ENCODE measurements at regions not wholly inside any gene's neighbourhood (a gene's known extent, or its start where the extent isn't known, plus 50 kb on each side); places are given as distances from the start of the nearest gene placed in this dataset.

GRCh38 chr9:551986-552929, 289.2 kb upstream of the DMRT1 start:
- DNase-seq (ENCODE audit: low read depth in 2 of 2): no peak

- no peak for DNase-seq (ENCODE audit: low read depth in 2 of 2)
Observed at GRCh38 chr9:555493-555892, 286.0 kb upstream of the DMRT1 start.

GRCh38 chr9:556199-556598, 285.3 kb upstream of the DMRT1 start:
- DNase-seq (ENCODE audit: low read depth in 2 of 2): no peak

GRCh38 chr9:556675-557074, 284.8 kb upstream of the DMRT1 start:
- no peak for DNase-seq (ENCODE audit: low read depth in 2 of 2)

DNA sequence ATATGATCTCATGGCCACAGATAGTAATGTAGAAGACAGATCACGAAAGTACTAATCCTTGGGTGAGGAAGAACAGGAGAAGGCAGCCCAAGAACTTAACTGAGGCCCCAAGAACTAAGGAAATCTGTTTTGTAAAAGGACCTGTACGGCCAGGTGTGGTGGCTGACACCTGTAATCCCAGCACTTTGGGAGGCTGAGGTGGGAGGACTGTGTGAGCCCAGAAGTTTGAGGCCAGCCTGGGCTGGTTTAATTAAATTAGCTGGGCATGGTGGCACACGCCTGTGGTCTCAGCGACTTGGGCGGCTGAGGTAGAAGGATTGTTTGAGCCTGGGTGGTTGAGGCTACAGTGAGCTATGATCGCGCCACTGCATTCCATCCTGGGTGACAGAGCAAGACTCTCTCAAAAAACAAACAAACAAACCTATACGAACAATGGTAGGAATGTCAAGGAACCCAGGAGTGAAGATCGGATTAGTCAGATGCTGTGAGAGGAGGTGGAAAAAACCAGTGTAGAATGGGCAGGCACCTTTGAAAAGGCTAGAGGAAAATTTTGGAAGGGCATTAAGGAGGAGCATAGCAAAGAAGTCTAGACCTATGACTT, 283.8 kb upstream of the DMRT1 start:
- DNase-seq (ENCODE audit: low read depth in 2 of 2): no peak

GRCh38 chr9:561427-561826, 280.1 kb upstream of the DMRT1 start:
- DNase-seq (ENCODE audit: low read depth in 2 of 2): no peak

DNA sequence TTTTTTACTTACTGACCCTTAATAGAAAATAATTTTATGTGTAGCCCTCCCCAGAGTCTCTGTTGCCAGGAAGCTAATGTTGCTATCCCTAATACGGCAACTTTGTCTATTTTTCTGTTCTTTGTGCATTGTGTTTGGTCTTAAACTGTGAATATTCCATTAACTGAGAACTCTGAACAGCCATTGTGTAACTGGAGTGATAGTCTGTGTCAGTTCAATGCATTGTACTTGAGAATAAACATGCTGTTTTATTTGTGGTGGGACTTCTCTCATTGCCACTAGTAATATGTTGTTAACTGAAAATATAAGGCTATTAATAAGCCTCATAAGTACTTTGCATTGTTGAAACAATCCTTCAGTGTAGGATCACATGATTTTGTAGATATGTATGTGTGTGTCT, 278.3 kb upstream of the DMRT1 start:
- no peak for DNase-seq (ENCODE audit: low read depth in 2 of 2)

DNA sequence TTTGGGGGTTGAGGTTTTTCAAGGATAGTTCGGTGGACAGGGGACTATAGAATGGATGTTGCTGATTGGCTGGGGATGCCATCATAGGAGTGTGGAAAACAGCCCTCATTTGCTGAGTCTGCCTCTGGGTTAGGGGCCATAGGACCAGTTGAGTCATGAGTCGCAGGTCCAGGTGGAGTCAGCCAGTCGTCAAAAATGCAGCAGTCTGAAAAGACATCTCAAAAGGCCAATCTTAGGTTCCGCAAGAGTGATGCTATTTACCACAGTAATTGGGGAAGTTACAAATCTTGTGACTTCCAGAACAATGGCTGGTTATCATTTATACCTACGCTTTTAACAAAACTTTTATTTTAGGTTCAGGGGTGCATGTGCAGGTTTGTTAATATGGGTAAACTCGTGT, 276.0 kb upstream of the DMRT1 start:
- no peak for DNase-seq (ENCODE audit: low read depth in 2 of 2)

- no peak for DNase-seq (ENCODE audit: low read depth in 2 of 2)
Observed at GRCh38 chr9:567128-567746, 274.3 kb upstream of the DMRT1 start.

GRCh38 chr9:567747-568305, 273.7 kb upstream of the DMRT1 start:
- DNase-seq (ENCODE audit: low read depth in 2 of 2): no peak

DNA sequence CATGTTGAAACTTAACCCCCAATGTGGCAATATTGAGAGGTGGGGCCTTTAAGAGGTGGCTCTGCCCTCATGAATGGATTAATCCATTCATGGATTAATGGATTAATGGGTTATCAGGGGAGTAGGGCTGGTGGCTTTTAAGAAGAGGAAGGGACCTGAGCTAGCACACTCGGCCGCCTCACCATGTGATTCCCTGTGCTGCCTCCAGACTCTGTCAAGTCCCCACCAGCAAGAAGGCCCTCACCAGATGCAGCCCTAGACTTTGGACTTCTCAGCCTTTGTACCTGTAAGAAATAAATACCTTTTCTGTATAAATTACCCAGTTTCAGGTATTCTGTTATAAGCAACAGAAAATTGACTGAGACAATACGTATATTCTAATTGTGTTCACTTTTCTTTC, 272.2 kb upstream of the DMRT1 start:
- DNase-seq (ENCODE audit: low read depth in 2 of 2): no peak

GRCh38 chr9:570187-570586, 271.3 kb upstream of the DMRT1 start:
- DNase-seq (ENCODE audit: low read depth in 2 of 2): no peak

GRCh38 chr9:571066-571465, 270.4 kb upstream of the DMRT1 start:
- DNase-seq (ENCODE audit: low read depth in 2 of 2): no peak

DNA sequence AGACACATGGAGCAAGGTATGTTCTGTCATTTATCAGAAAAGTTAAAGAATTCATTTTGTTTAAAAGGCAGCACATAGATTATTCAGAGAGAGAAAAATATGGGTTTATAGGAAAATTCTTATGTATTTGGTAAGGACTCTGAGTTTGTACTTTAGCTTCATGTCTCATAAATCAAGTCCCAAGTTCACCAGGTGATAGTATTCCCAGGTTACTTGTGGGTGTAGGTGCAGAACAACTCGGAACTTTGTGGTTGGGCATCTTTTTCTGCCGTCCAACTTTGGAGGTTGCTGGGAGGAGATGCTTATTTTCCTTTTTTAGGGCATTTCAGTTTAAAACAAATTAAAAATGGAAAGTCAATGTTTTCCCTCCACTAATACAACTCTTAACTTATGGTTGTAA, 269.8 kb upstream of the DMRT1 start:
- no peak for DNase-seq (ENCODE audit: low read depth in 2 of 2)

GRCh38 chr9:573691-574410, 267.6 kb upstream of the DMRT1 start:
- DNase-seq (ENCODE audit: low read depth in 2 of 2): no peak

DNA sequence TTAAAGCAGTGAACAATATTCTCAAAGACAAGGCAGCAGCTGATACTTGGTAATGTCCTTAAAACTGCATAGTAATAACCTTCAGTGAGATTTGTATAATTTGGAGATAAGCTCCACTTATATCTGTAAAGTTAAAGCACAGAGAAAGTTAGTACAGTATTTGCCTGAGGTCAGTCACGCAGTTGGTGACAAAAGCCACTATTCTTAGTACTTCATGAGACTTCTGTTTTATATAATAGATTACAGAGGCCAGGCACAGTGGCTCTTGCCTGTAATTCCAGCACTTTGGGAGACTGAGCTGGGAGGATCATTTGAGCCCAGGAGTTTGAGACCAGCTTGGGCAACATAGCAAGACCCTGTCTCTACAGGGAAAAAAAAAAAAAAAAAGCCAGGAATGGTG, 266.4 kb upstream of the DMRT1 start:
- DNase-seq (ENCODE audit: low read depth in 2 of 2): no peak

- DNase-seq (ENCODE audit: low read depth in 2 of 2): no peak
Observed at GRCh38 chr9:580652-581342, 260.7 kb upstream of the DMRT1 start.

DNA sequence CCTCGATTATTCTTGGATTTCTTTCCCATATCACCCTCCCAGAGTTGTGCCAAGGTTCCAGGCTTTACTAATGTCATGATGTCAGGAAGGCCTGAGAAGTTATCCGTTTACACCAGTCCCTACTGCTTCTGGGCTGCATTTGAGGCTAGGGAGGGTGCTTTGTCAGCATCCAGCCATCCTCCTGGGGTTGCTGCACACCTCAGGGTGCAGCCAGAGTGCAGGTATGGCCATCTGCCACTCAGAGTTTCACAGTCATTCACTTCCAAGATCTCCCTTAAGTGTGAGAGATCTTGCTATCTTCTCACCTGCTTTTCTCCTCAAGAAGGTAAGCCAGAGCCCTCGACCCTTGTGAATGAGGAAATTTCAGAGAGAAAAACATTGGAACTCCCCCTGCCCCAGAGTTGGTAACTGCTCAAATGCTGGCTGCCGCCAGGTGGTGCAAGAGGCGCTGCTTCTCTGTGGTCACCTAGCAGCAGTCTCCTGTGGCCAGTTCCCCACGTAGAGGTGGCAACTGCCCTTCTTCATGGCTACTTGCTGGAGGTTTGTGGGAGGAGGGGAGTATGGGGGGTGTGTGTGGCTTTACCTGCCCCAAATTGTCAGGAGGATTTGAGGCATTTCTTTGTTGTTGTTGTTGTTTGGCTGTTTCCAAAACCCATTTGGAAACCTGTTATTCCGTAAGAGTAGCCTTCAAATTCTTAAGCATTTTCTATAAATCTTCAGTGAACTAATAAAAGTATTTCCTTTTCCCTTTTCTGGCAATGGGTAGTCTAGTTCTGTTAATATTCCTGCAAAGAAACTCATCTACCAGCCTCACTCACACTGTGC, 259.6 kb upstream of the DMRT1 start:
- DNase-seq (ENCODE audit: low read depth in 2 of 2): no peak

- no peak for DNase-seq (ENCODE audit: low read depth in 2 of 2)
Observed at GRCh38 chr9:582775-583174, 258.7 kb upstream of the DMRT1 start.

DNA sequence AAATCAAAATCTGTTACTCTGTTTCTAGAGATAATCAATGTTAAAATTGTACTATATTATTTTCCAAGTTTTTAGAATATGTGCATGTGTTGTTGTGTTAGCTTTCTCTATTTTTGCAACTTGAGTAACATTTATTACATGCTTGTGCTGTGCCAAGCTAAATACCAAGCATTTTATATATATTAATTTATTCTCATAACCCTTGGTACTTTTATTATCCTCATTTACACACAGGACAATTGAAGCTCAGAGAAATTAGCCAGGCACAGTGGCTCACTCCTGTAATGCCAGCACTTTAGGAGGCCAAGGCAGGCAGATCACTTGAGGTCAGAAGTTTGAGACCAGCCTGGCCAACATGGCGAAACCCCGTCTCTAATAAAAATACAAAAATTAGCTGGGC, 254.0 kb upstream of the DMRT1 start:
- no peak for DNase-seq (ENCODE audit: low read depth in 2 of 2)
